K562 (cell line): ENCODE measurements at regions not wholly inside any gene's neighbourhood (a gene's known extent, or its start where the extent isn't known, plus 50 kb on each side); places are given as distances from the start of the nearest gene placed in this dataset.

Experiments
- ATAC-seq: fragments of 200-7000 bp; cut with Tn5 transposase; 3 replicates; pipeline ENCODE4 v1.9.1; 2020; ENCODE audit warnings: moderate library complexity
- BruUV-seq: library from RNA; stranded (reverse); fragments of 400-500 nt; replicated peaks from 2 replicates; lab custom pipeline; 2021; lab: Mats Ljungman, UMichigan
- CTCF ChIA-PET: fragments of 300-600 bp; formaldehyde crosslinking; extraction: SDS; loops from one replicate; lab custom pipeline; 2021; ENCODE audit warnings: low intra/inter-chr PET ratio; lab: Yijun Ruan, JAX
- POLR2A ChIA-PET: fragments of 300-600, 350-650 bp; sonication (Branson Sonifier 250); formaldehyde crosslinking; extraction: SDS; loops from one replicate; lab custom pipeline; 2021; ENCODE audit warnings: antibody characterized with exemption, inconsistent platforms; lab: Yijun Ruan, JAX
- DNase-seq, 4 experiments: peaks; one replicate each; pipeline versions ENCODE4 v3.0.0 to v3.0.0-alpha.2; 2011 to 2018; ENCODE audit warnings: low spot score in 3 of 4, mixed read lengths in 3 of 4; ENCODE audit errors: extremely low read depth in 1 of 4
- FAIRE-seq: peaks from 2 replicates; lab custom pipeline; 2011; peaks lifted over from hg19 to GRCh38; lab: Jason Lieb, UNC
- H2AFZ ChIP-seq: 2 replicates; pipeline ENCODE4 v1.6.0; 2011; ENCODE audit warnings: low read depth, low read length, control low read depth, inconsistent platforms
- H3K27ac ChIP-seq: fragments of 200-600 bp; 3 replicates; pipeline ENCODE4 v1.8.0; 2011; ENCODE audit warnings: low read depth, mild to moderate bottlenecking, control low read depth, inconsistent platforms, low read length, moderate library complexity, mixed read lengths; ENCODE audit errors: extremely low read depth
- H3K27me3 ChIP-seq, 2 experiments: fragments of 300-600 bp in 1 of 2; 2 replicates in 1 of 2; 3 replicates in 1 of 2; pipeline versions ENCODE4 v1.6.0 to v1.8.0; 2011; ENCODE audit warnings: inconsistent platforms in 2 of 2, low read length in 2 of 2, mild to moderate bottlenecking in 1 of 2, mixed read lengths in 1 of 2, moderate library complexity in 1 of 2; ENCODE audit not compliant: control insufficient read depth in 2 of 2, insufficient read depth in 2 of 2
- H3K36me3 ChIP-seq: fragments of 300-600 bp; 3 replicates; pipeline ENCODE4 v1.8.0; 2011; ENCODE audit warnings: mild to moderate bottlenecking, low read length, inconsistent platforms; ENCODE audit not compliant: control insufficient read depth, insufficient read depth
- H3K4me1 ChIP-seq, 2 experiments: fragments of 200-600 bp in 1 of 2; replicated peaks in 1 of 2; 2 replicates in 1 of 2; 3 replicates in 1 of 2; pipeline versions ENCODE4 v1.5.1 to v1.8.0; 2011; ENCODE audit warnings: inconsistent platforms in 2 of 2, low read length in 2 of 2, mild to moderate bottlenecking in 1 of 2, mixed read lengths in 1 of 2, moderate library complexity in 1 of 2; ENCODE audit not compliant: control insufficient read depth in 2 of 2, insufficient read depth in 2 of 2
- H3K4me2 ChIP-seq: 2 replicates; pipeline ENCODE4 v1.6.1; 2011; ENCODE audit warnings: low read length, control low read depth, inconsistent platforms, mixed read lengths; ENCODE audit not compliant: insufficient read depth
- H3K4me3 ChIP-seq: fragments of 200-600 bp; sonication (generic), shearing (Covaris generic); 2 replicates; pipeline ENCODE4 v1.5.1; 2016; ENCODE audit warnings: control low read depth, inconsistent platforms
- H3K79me2 ChIP-seq: fragments of 200-600 bp; 3 replicates; pipeline ENCODE4 v1.8.0; 2011; ENCODE audit warnings: low read length, inconsistent platforms; ENCODE audit not compliant: control insufficient read depth, insufficient read depth
- H3K9ac ChIP-seq, 2 experiments: 2 replicates each; pipeline versions ENCODE4 v1.6.0 to v1.6.1; 2011; ENCODE audit warnings: low read depth in 2 of 2, low read length in 2 of 2, control low read depth in 1 of 2, inconsistent platforms in 1 of 2, mild to moderate bottlenecking in 1 of 2, mixed read lengths in 1 of 2; ENCODE audit not compliant: insufficient read depth in 1 of 2
- H3K9me1 ChIP-seq: one replicate; pipeline ENCODE4 v1.6.0; 2011; ENCODE audit warnings: inconsistent platforms, mild to moderate bottlenecking, low read length, moderate library complexity; ENCODE audit not compliant: control insufficient read depth, insufficient read depth
- H3K9me3 ChIP-seq: replicated peaks from 2 replicates; pipeline ENCODE4 v1.5.1; 2011; ENCODE audit warnings: low read depth, low read length, inconsistent platforms; ENCODE audit not compliant: control insufficient read depth, insufficient read depth
- H4K20me1 ChIP-seq: replicated peaks from 2 replicates; pipeline ENCODE4 v1.6.1; 2011; ENCODE audit warnings: low read length, inconsistent platforms, mixed read lengths; ENCODE audit not compliant: control insufficient read depth, insufficient read depth
- ARID1B ChIP-seq: fragments of 450-650 bp; IDR thresholded peaks from 2 replicates; pipeline ENCODE4 v1.6.1; 2016; ENCODE audit warnings: antibody characterized with exemption, mild to moderate bottlenecking, inconsistent platforms
- CEBPB ChIP-seq: fragments of 450-650 bp; IDR thresholded peaks from 2 replicates; pipeline ENCODE4 v1.6.1; 2016; ENCODE audit warnings: missing genetic modification characterization, missing compliant biosample characterization
- CHD1 ChIP-seq: fragments of 200-600 bp; sonication (generic); IDR thresholded peaks from one replicate; pipeline ENCODE4 v1.6.1; 2012; ENCODE audit warnings: mild to moderate bottlenecking, moderate library complexity, low read length, inconsistent platforms
- SREBF1 ChIP-seq: fragments of 150-350 bp; IDR thresholded peaks from 2 replicates; pipeline ENCODE4 v1.6.1; 2014; ENCODE audit warnings: antibody characterized with exemption, low read depth, low read length, borderline replicate concordance
- SREBF2 ChIP-seq: sonication (generic); formaldehyde crosslinking; IDR thresholded peaks from 2 replicates; pipeline ENCODE4 v1.4.0; 2020; ENCODE audit warnings: mild to moderate bottlenecking, missing genetic modification reagents
- ZNF449 ChIP-seq: fragments of 250-450 bp; sonication (Bioruptor Pico); IDR thresholded peaks from 2 replicates; pipeline ENCODE4 v1.8.0; 2022; ENCODE audit warnings: moderate library complexity, mild to moderate bottlenecking, inconsistent platforms
- WGBS: fragments of 100-300 bp; shearing (Covaris generic); methylation state at CpG from one replicate; pipeline ENCODE4 v1.1.6; 2016; ENCODE audit warnings: low coverage, mixed read lengths; ENCODE audit not compliant: insufficient coverage; ENCODE audit errors: missing lambda C conversion rate; 5-methylcytosine and 5-hydroxymethylcytosine counted together
- in situ Hi-C: fragments of 300-500 bp; cut with MboI; formaldehyde crosslinking; loops from 4 replicates; pipeline ENCODE4 v1.15.0; 2018; ENCODE audit warnings: inconsistent platforms, mixed read lengths
- intact Hi-C: fragments of 100-400 bp; cut with micrococcal nuclease; formaldehyde crosslinking; loops from 2 replicates; pipeline ENCODE4 v1.14.2; 2022

GRCh38 chr2:180761224-180761623 is 219.2 kb upstream of the UBE2E3 start:
- Histone ChIP-seq H3K9me3 (no peaks in the 10 kb centered on the region; the same call in 1 of the 2 replicates), H2AFZ (no peak overlapping the region), H3K79me2 (no peaks in the 10 kb centered on the region), H3K9me1 (no peaks in the 10 kb centered on the region), H3K27me3 (no peaks in the 10 kb centered on the region), H3K4me2 (no peak overlapping the region), H3K27ac (no peak overlapping the region), H3K4me1 (no peaks in the 10 kb centered on the region)
- CTCF ChIA-PET = no interaction called here
- ATAC-seq = no peak
- intact Hi-C loops = no loop called here
- WGBS = 13% methylated on average over 5 of the region's 5 CpGs
- TF ChIP-seq ARID1B (no peak), SREBF1 (no peak), CHD1 (no peak), SREBF2 (no peak), CEBPB (tag) (0 out of 2 replicates have a peak, but pooled peaks have one; percentile 43), ZNF449 (CRISPR knock-in tag) (no peak)
- TF ChIP-seq, all 486 proteins: peak for 1
- in situ Hi-C loops = no loop called here
- no peak overlapping the region for H3K4me3 ChIP-seq
- no peaks in the 10 kb centered on the region for H3K36me3 ChIP-seq
- H4K20me1 ChIP-seq = no peaks in the 10 kb centered on the region
- H3K9ac ChIP-seq = no peak overlapping the region
- no peak for FAIRE-seq
- POLR2A ChIA-PET = no interaction called here
- BruUV-seq = no TSS peak
- DNase-seq = no peak
